ENCODE measurements at regions not wholly inside any gene's neighbourhood (a gene's known extent, or its start where the extent isn't known, plus 50 kb on each side); places are given as distances from the start of the nearest gene placed in this dataset.
"Not testable (repeated sequence)": the region's sequence is repeated elsewhere in the genome, so short reads cannot be mapped to it uniquely, and the experiment has no call there.

DNA sequence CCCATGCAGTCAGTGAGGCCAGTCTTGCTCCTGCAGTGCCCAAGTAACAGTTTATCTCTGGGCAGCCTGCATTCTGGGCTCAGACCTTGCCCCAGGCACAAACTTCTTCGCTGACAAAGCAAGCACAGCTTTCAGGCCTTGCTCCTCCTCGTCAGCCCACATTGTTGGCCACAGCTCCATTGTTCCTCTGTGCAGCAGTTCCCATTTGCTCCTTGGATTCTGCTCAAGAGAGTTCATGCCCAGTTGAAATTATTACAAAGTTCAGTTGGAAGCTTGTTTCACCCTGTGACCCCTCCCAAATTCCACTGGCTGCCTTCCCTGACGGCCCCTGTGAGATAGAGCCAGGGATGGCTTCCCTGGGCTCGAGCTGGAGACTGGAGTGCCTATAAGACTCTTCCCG, 163.4 kb upstream of the DDHD1 start:
- DNase-seq (ENCODE audit: low spot score), result no peak
- in situ Hi-C loops (cut with HindIII; ENCODE audit: low sequenced_read_pairs), result no loop called here

- in situ Hi-C loops (cut with HindIII; ENCODE audit: low sequenced_read_pairs), result no loop called here
- DNase-seq (ENCODE audit: low spot score), result no peak
Observed at GRCh38 chr14:53310412-53310811, 157.3 kb upstream of the DDHD1 start.

DNA sequence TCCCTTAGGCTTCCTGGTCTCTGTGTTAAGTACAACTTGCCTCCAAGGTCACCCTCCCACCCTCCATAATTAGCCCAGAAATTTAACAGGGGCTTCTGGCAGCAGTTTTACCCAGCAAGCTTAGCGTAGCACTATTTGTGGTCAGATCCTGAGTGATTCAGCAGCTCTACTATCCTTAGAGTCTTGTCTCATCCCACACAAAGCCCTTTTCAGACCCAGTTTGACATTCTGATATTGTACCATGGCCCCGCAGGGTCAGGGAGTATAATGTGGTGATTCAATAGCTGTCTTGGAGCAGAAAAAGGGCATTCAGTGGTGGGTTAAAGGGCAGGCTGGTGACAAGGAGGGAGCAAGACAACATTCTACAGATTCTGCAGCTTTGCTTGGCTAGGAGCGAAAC, 153.8 kb upstream of the DDHD1 start:
- in situ Hi-C loops (cut with HindIII; ENCODE audit: low sequenced_read_pairs), result no loop called here
- peak; percentile 56 for DNase-seq (ENCODE audit: low spot score)

GRCh38 chr14:53306267-53306721, 153.2 kb upstream of the DDHD1 start:
- peak; percentile 85 for DNase-seq (ENCODE audit: low spot score)
- in situ Hi-C loops (cut with HindIII; ENCODE audit: low sequenced_read_pairs), result no loop called here

- DNase-seq (ENCODE audit: low spot score), result no peak
- in situ Hi-C loops (cut with HindIII; ENCODE audit: low sequenced_read_pairs), result no loop called here
Observed at GRCh38 chr14:53304726-53305381, 151.7 kb upstream of the DDHD1 start.

- DNase-seq (ENCODE audit: low spot score), result peak; percentile 68
- in situ Hi-C loops (cut with HindIII; ENCODE audit: low sequenced_read_pairs), result no loop called here
Observed at GRCh38 chr14:53295985-53296582, 143.0 kb upstream of the DDHD1 start.

GRCh38 chr14:53295372-53295771, 142.2 kb upstream of the DDHD1 start:
- in situ Hi-C loops (cut with HindIII; ENCODE audit: low sequenced_read_pairs), result no loop called here
- DNase-seq (ENCODE audit: low spot score), result no peak

DNA sequence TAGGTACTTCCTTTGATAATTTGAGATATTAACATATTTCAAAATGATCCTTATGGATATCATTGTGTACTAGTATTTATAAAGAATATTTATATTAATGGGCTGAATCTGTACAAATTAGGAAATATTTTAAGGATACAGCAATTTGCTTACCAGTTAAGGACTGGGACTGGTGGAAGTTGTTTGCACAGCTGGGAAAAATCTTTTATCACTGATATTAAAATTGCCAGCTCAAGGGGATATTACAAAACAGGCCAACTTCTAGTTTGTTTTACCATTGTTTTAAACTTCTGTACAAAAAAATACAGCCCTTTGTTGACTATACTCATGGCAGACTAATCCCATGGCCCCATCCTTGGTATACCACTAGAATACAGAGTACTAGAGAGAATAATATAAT, 133.2 kb upstream of the DDHD1 start:
- in situ Hi-C loops (cut with HindIII; ENCODE audit: low sequenced_read_pairs), result no loop called here

DNA sequence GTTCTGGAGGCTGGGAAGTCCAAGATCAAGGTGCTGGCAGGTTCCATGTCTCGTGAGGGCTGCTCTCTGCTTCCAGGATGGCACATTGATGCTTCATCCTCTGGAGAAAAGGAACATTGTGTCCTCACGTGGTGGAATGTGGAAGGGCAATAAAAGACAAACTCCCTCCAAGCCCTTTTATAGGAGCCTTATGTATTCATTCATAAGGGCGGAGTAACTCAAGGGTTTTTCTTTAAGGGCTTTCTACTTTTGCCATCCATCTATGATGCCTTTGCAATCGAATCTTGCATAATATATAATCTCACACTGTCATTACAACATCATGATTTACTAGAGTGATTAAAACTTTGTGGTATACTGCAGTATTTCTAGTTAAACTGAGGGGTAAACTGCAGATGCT, 132.7 kb upstream of the DDHD1 start:
- no peak for DNase-seq (ENCODE audit: low spot score)
- in situ Hi-C loops (cut with HindIII; ENCODE audit: low sequenced_read_pairs), result no loop called here

More for the DNA sequence above, 133.2 kb upstream of the DDHD1 start:
- no peak for DNase-seq (ENCODE audit: low spot score)

DNA sequence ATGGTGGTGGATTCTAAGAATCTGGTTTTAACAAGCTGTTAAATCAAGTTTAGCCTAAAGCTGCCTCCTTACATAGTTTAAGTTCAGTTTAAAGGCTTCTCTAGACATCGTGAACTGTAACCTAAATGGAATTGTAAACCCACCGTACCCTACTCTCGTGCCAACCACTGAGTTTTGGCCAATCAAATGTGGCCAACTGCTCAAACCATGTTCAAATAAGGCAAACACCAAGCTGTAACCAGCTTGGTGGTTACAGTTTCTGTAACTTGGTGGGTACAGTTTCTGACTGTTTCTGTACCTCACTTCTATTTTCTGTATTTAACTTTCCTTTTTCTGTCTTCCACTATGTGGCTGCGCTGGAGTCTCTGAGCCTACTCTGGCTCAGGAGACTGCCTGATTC, 131.9 kb upstream of the DDHD1 start:
- no peak for DNase-seq (ENCODE audit: low spot score)
- in situ Hi-C loops (cut with HindIII; ENCODE audit: low sequenced_read_pairs), result no loop called here

DNA sequence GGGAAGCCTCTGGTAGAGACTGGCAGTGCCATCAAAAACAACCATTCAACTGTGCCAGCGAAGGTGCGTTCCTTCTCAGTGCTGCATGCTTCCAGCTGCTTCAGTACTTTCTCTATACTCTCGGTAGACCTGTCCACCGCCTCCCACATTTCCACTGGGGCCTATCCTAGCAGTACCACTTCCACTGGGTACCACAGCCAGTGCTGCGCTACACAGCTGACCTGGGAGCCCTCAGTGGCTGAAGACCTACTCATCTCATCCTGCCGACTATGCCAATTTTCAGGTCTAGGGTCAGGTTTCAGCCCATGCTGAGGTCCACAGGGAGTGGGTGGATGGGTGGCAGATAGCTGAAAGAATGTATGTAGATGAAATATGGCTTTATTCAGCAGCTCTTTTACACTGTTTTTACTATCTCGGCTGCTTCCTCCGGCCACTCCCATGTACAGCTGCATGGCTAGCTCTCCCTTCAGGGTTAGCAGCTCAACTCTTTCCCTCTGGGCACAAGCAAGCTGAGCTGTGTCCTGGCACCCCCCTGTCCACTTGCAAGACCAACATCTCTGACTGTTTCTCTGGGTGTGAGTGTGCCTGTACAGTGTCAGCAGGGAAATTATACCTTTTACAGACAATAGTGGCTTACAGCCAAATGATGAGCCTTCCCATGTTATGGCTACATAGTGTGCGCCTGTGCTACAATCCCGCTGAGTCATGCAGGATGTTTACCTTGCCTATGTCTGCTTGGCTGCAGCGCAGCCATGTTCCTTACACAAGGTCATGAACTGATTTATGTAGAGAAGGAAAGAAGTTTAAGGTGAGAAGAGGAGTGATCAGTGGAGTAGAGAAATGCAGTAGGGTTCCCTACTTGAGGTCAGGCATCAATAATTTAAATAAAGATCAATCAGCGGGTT, 125.7 kb upstream of the DDHD1 start:
- DNase-seq (ENCODE audit: low spot score), result no peak
- in situ Hi-C loops (cut with HindIII; ENCODE audit: low sequenced_read_pairs), result no loop called here

GRCh38 chr14:53273671-53274072, 120.5 kb upstream of the DDHD1 start:
- in situ Hi-C loops (cut with HindIII; ENCODE audit: low sequenced_read_pairs), result no loop called here
- no peak for DNase-seq (ENCODE audit: low spot score)

DNA sequence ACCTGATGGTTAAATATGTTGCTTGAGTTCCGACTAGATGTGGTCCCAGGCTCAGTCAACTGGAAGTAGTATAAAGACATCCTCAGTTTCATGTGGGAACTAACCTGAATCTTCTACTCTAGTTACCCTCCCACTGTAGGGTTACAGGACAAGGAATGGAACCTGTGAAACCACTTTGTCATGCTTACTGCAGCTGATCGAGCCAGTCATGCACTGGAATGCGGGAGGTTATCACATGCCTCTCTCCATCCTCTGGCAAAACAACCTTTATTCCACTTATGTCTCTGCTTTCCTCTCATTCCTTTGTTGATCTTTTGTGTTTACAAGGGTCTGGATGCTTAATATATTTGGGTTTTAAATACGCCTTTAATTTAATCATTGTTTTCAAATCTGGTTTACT, 111.9 kb upstream of the DDHD1 start:
- in situ Hi-C loops (cut with HindIII; ENCODE audit: low sequenced_read_pairs), result no loop called here

DNA sequence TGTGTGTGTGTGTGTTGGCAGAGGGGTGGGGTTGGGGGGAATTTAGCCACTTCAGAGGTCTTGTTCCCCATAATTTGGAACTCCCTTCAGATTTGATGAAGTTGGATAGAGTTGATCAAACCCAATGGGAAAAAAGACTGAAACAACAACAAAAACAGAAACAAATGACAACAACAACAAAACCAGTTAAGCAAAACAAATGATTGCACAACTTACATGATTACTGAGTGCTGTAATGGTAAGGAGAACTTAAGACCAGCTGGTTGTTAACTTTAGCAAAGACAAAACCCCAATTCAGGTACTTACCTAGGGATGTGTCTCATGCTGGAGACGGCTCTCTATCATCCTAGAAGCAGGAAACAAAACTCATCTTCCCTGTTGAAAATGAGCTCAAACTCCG, 107.8 kb upstream of the DDHD1 start:
- DNase-seq (ENCODE audit: low spot score), result no peak
- in situ Hi-C loops (cut with HindIII; ENCODE audit: low sequenced_read_pairs), result no loop called here

More for the DNA sequence above, 111.9 kb upstream of the DDHD1 start:
- no peak for DNase-seq (ENCODE audit: low spot score)

- in situ Hi-C loops (cut with HindIII; ENCODE audit: low sequenced_read_pairs), result no loop called here
- no peak for DNase-seq (ENCODE audit: low spot score)
Observed at GRCh38 chr14:53260286-53260685, 107.2 kb upstream of the DDHD1 start.

- in situ Hi-C loops (cut with HindIII; ENCODE audit: low sequenced_read_pairs), result no loop called here
- no peak for DNase-seq (ENCODE audit: low spot score)
Observed at GRCh38 chr14:53252141-53252540, 99.0 kb upstream of the DDHD1 start.

DNA sequence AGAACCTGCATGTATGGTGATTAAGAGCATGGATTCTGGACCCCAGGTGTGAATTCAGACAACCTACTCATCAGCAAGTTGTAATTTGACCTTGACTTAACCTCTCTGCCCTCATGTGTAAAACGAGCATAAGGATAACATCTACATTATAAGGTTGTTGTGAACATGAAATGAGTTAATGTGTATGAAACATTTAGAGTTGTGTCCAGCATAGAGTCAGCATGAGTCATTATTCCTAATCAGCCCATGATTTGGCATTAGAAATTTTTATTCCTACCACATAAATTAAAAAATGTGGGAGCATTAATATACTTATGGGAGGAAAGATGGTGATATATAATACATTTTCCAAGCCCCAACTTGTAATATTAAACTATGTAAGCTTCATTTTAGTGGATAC, 95.9 kb upstream of the DDHD1 start:
- no peak for DNase-seq (ENCODE audit: low spot score)
- in situ Hi-C loops (cut with HindIII; ENCODE audit: low sequenced_read_pairs), result no loop called here

GRCh38 chr14:53247596-53248370, 94.7 kb upstream of the DDHD1 start:
- DNase-seq (ENCODE audit: low spot score), result peak; percentile 9
- in situ Hi-C loops (cut with HindIII; ENCODE audit: low sequenced_read_pairs), result no loop called here

GRCh38 chr14:53242898-53243297, 89.8 kb upstream of the DDHD1 start:
- DNase-seq (ENCODE audit: low spot score); in situ Hi-C loops (cut with HindIII; ENCODE audit: low sequenced_read_pairs): not testable (repeated sequence)

All from G401 (cell line).